H1 (cell line): ENCODE measurements at regions not wholly inside any gene's neighbourhood (a gene's known extent, or its start where the extent isn't known, plus 50 kb on each side); places are given as distances from the start of the nearest gene placed in this dataset.

ENCODE experiments used
- HDAC6 ChIP-seq: IDR thresholded peaks from one replicate; pipeline ENCODE4 v1.7.1; 2012; ENCODE audit warnings: low read depth, mild to moderate bottlenecking, inconsistent platforms, low read length, moderate library complexity
- KDM5A ChIP-seq: fragments of 200-600 bp; IDR thresholded peaks from 2 replicates; pipeline ENCODE4 v1.7.1; 2012; ENCODE audit warnings: mild to moderate bottlenecking, low read length, inconsistent platforms, mixed read lengths
- NANOG ChIP-seq: IDR thresholded peaks from 2 replicates; pipeline ENCODE4 v1.6.1; 2011; ENCODE audit warnings: low read length, low read depth, mild to moderate bottlenecking, inconsistent platforms; ENCODE audit not compliant: insufficient read depth, poor library complexity, severe bottlenecking
- TAF1 ChIP-seq: IDR thresholded peaks from 2 replicates; pipeline ENCODE4 v1.6.1; 2011; ENCODE audit warnings: mild to moderate bottlenecking, low read depth, low read length

DNA sequence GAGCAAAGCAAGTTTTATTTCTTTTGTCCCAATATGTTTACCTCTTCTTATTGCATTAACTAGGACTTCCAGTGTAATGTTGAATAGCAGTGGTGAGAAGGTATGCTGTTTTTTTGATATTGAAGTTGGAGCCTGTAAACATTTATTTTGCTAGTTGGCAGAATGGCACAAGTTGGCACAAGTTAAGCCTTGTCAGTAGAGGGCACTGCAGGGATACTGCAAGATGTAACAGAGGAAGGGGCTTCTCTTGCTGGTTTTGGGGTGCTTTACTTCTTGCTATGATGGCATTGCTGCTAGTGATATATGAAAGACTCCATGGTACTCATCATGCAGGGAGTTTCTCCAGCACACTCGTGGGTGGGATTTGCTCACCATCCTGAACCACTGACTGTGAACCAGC is 327.3 kb upstream of the ARX start (continued):
- no peak for TF ChIP-seq HDAC6
- no peak for TF ChIP-seq NANOG
- no peak for TF ChIP-seq KDM5A
- TF ChIP-seq TAF1: no peak
